Stimulated activated CD4-positive, alpha-beta T cell treated with anti-CD3 and anti-CD28 coated beads, Interleukin-1b, Interleukin-23, amount 100 ng/mL, for 1 hour (primary cell): ENCODE measurements at regions not wholly inside any gene's neighbourhood (a gene's known extent, or its start where the extent isn't known, plus 50 kb on each side); places are given as distances from the start of the nearest gene placed in this dataset.
"Not testable (repeated sequence)": the region's sequence is repeated elsewhere in the genome, so short reads cannot be mapped to it uniquely, and the experiment has no call there.

Source experiments
- DNase-seq, 2 donors: peaks; one replicate each; pipeline ENCODE4 v3.0.0-alpha.2; 2020; ENCODE audit warnings: low read depth in 2 of 2

GRCh38 chr4:57333684-57334083 is 223.5 kb upstream of the IGFBP7 start:
- DNase-seq, result no peak

- DNase-seq, result no peak
These were observed 221.8 kb upstream of the IGFBP7 start for GRCh38 chr4:57331959-57332358.

- DNase-seq, result no peak
These were observed 219.1 kb upstream of the IGFBP7 start for GRCh38 chr4:57329279-57329678.

- DNase-seq, result no peak
These were observed 214.6 kb upstream of the IGFBP7 start for GRCh38 chr4:57324673-57325307.

- no peak for DNase-seq
These were observed 210.7 kb upstream of the IGFBP7 start for GRCh38 chr4:57320849-57321248.

- no peak for DNase-seq
These were observed 210.0 kb upstream of the IGFBP7 start for GRCh38 chr4:57320217-57320616.

GRCh38 chr4:57318703-57319102 is 208.5 kb upstream of the IGFBP7 start:
- DNase-seq, result no peak

- DNase-seq, result no peak
These were observed 204.5 kb upstream of the IGFBP7 start for GRCh38 chr4:57314636-57315035.

GRCh38 chr4:57312296-57312695 is 202.1 kb upstream of the IGFBP7 start:
- no peak for DNase-seq

GRCh38 chr4:57309658-57310057 is 199.5 kb upstream of the IGFBP7 start:
- no peak for DNase-seq

- no peak for DNase-seq
These were observed 198.1 kb upstream of the IGFBP7 start for GRCh38 chr4:57308301-57308700.

- DNase-seq, result no peak
These were observed 195.7 kb upstream of the IGFBP7 start for GRCh38 chr4:57305836-57306235.

- DNase-seq, result no peak
These were observed 193.0 kb upstream of the IGFBP7 start for GRCh38 chr4:57303012-57303751.

- not testable (repeated sequence) for DNase-seq
These were observed 190.1 kb upstream of the IGFBP7 start for GRCh38 chr4:57300300-57300699.

- DNase-seq, result no peak
These were observed 181.7 kb upstream of the IGFBP7 start for GRCh38 chr4:57291911-57292310.

- DNase-seq, result no peak
These were observed 177.8 kb upstream of the IGFBP7 start for GRCh38 chr4:57287687-57288604.

- no peak for DNase-seq
These were observed 172.7 kb upstream of the IGFBP7 start for GRCh38 chr4:57282933-57283310.

GRCh38 chr4:57280481-57280880 is 170.3 kb upstream of the IGFBP7 start:
- DNase-seq, result no peak

- no peak for DNase-seq
These were observed 168.6 kb upstream of the IGFBP7 start for GRCh38 chr4:57278780-57279179.

- DNase-seq, result no peak
These were observed 163.9 kb upstream of the IGFBP7 start for GRCh38 chr4:57274082-57274481.

- DNase-seq, result no peak
These were observed 160.2 kb upstream of the IGFBP7 start for GRCh38 chr4:57270346-57270745.

- DNase-seq, result no peak
These were observed 155.8 kb upstream of the IGFBP7 start for GRCh38 chr4:57265831-57266582.
